Heart right ventricle (tissue), 16 donors: ENCODE measurements at regions not wholly inside any gene's neighbourhood (a gene's known extent, or its start where the extent isn't known, plus 50 kb on each side); places are given as distances from the start of the nearest gene placed in this dataset.

Experiments used
- ATAC-seq, 8 donors: fragments of 200-7000 bp; cut with Tn5 transposase; one replicate each; pipeline ENCODE4 v1.9.1; 2020; ENCODE audit warnings: mild to moderate bottlenecking in 8 of 8, moderate library complexity in 8 of 8, moderate number of reproducible peaks in 1 of 8
- DNase-seq, 2 donors: peaks; one replicate each; pipeline ENCODE4 v3.0.0-alpha.2; 2020
- H3K27ac ChIP-seq, 10 donors: fragments of 200-600 bp; sonication (generic) in 2 of 10; one replicate each; pipeline versions ENCODE4 v1.5.0 to v1.8.0; 2020 to 2022; ENCODE audit warnings: mild to moderate bottlenecking in 3 of 10
- H3K27me3 ChIP-seq, 7 donors: fragments of 200-600 bp; one replicate each; pipeline ENCODE4 v1.8.0; 2021 to 2022; ENCODE audit warnings: mild to moderate bottlenecking in 2 of 7
- H3K36me3 ChIP-seq, 9 donors: fragments of 200-600 bp; sonication (generic) in 1 of 9; one replicate each; pipeline versions ENCODE4 v1.5.0 to v1.8.0; 2020 to 2022; ENCODE audit warnings: mild to moderate bottlenecking in 2 of 9
- H3K4me1 ChIP-seq, 9 donors: fragments of 200-600 bp; sonication (generic) in 1 of 9; one replicate each; pipeline versions ENCODE4 v1.5.0 to v1.8.0; 2020 to 2022; ENCODE audit warnings: mild to moderate bottlenecking in 4 of 9
- H3K4me3 ChIP-seq, 10 donors: fragments of 200-600 bp; sonication (generic) in 2 of 10; one replicate each; pipeline versions ENCODE4 v1.5.0 to v1.8.0; 2020 to 2022; ENCODE audit warnings: mild to moderate bottlenecking in 7 of 10, moderate library complexity in 2 of 10
- H3K9me3 ChIP-seq, 11 donors: fragments of 200-600 bp in 10 of 11; sonication (generic) in 2 of 11; one replicate each; pipeline versions ENCODE4 v1.5.0 to v1.8.0; 2013 to 2022; ENCODE audit warnings: mild to moderate bottlenecking in 2 of 11, control low read depth in 1 of 11, moderate library complexity in 1 of 11
- WGBS, 2 donors: extraction: QIAGEN DNeasy Blood & Tissue Kit; methylation state at CpG; one replicate each; pipeline ENCODE4 v1.1.7; 2013; ENCODE audit warnings: inconsistent platforms in 1 of 2; 5-methylcytosine and 5-hydroxymethylcytosine counted together
- intact Hi-C, 10 donors: fragments of 100-400 bp; cut with DNase I; formaldehyde crosslinking; loops; one replicate each; pipeline versions ENCODE4 v1.11.1 to v1.14.2; 2022
- TF ChIP-seq, protein P1 (sequence below), 9 donors: fragments of 200-600 bp; sonication (generic) in 2 of 9; IDR thresholded peaks; one replicate each; pipeline versions ENCODE4 v1.5.0 to v1.8.0; 2021 to 2022; ENCODE audit warnings: antibody characterized with exemption in 9 of 9, mild to moderate bottlenecking in 5 of 9, moderate library complexity in 1 of 9
- donor health status: Arrhythmogenic right ventricular cardiomyopathy.
- donor health status: ischemic (EF 13 %, LVEDD 7.1; RV severe dilation, severe dysfunction).
- donor health status: healthy with polysubstance abuse.
- donor health status: DM: no; HTN: yes; CAD: no.
- donor health status: DM: no; HTN: no; CAD: no.
- donor health status: ischemic (EF 25% LVEDD 6.9; RV normal size, moderate dysfunction).
- donor health status: ischemic (EF 25% LVEDD 5.7; RV mildly dilated, moderate dysfunction).
- donor health status: healthy.
- donor health status: DM: yes; HTN: yes; CAD: no.
- donor health status: Ischemic cardiomyopathy.
- donor health status: ischemic (EF 35%, LVEDD 5.7; RV mildly dilated, moderate dysfunction).
- donor health status: nonischemic (EF 11% LVEDD 7.7; RV severe dilation, severe dysfunction).
- donor health status: DM: yes; HTN: yes; CAD: no.
- donor health status: PGD.
- donor health status: ischemic (EF 29% LVEDD 5.4; RV normal size, mild dysfunction).
- donor health status: nonischemic (EF 23%, LVEDD 6.1; RV moderate dilation, normal function).

DNA sequence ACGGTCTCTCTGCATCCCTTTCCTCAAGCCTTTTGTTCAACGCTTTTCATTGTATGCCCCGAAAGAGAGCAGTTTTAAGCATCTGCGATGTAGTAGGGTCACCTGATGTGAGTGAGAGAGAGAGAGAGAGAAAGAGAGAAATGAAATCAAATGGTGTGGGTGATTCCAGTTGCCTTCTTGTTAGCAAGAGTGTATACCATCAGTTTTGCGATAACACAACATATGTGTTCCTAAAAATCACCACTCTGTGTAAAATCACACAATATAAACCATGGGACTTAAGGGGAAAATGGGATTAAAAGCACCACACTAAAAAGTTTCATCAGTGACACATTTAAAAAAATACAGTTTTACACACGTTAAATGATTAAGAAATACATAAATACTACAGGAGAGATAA is 1102.7 kb upstream of the EEF2KMT start:
- Histone ChIP-seq H3K9me3 (peaks cover 0 to 9% (median 0%) of the 10 kb centered on the region in 11 donors), H3K27me3 (no peaks in the 10 kb centered on the region), H3K36me3 (no peaks in the 10 kb centered on the region), H3K27ac (no peak overlapping the region), H3K4me1 (no peaks in the 10 kb centered on the region), H3K4me3 (no peak overlapping the region)
- 82 to 86% methylated on average over 6 of the region's 6 CpGs for WGBS, 2 donors
- no peak for DNase-seq
- intact Hi-C loops: no loop called here
- no peak for ATAC-seq
- TF ChIP-seq, protein P1, sequence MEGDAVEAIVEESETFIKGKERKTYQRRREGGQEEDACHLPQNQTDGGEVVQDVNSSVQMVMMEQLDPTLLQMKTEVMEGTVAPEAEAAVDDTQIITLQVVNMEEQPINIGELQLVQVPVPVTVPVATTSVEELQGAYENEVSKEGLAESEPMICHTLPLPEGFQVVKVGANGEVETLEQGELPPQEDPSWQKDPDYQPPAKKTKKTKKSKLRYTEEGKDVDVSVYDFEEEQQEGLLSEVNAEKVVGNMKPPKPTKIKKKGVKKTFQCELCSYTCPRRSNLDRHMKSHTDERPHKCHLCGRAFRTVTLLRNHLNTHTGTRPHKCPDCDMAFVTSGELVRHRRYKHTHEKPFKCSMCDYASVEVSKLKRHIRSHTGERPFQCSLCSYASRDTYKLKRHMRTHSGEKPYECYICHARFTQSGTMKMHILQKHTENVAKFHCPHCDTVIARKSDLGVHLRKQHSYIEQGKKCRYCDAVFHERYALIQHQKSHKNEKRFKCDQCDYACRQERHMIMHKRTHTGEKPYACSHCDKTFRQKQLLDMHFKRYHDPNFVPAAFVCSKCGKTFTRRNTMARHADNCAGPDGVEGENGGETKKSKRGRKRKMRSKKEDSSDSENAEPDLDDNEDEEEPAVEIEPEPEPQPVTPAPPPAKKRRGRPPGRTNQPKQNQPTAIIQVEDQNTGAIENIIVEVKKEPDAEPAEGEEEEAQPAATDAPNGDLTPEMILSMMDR (IDR thresholded peaks at IDR 0.05): no peak

DNA sequence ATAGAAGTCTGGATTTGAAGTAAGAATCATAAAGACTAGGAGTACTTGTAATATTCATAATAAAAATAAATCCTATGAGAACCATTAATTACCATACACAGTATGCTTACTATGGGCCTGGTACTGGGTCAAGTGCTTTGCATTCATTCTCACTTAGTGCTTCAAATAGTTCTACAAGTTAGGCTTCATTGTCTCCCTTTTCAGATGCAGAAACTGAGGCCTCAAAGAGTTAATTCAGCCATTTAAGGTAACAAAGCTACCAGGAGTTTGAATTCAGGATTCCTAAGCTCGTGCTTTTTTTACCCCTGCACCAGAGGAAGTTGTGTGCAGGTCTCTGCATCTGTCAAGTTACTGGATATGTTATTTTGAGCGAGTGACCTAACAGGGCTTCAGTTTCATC is 1098.4 kb upstream of the EEF2KMT start:
- intact Hi-C loops: no loop called here
- no peak for ATAC-seq

DNA sequence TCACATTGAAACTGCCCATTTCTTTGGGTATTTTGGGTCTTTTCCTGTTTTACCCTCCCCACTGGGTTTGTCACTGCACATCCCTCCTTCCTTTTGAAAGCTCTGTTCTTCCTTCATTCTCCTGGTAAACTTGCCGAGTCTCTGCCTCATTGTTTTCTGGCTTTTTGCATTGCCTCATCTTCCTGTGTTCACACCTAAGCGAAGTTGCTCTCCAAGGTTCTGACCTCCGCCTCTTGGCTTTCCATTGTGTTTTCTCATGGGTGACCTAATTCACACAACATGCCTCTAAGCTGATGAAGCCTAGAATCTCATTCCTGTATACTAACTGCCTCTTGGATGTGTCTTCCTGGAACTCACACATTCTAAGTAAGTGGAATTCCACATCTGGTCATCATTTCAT is 1096.1 kb upstream of the EEF2KMT start:
- no peak for ATAC-seq
- H3K9me3 ChIP-seq: peaks cover 0 to 11% (median 0%) of the 10 kb centered on the region in 11 donors
- no peaks in the 10 kb centered on the region for H3K36me3 ChIP-seq
- TF ChIP-seq, protein P1 (IDR thresholded peaks at IDR 0.05): no peak
- H3K4me1 ChIP-seq: no peaks in the 10 kb centered on the region
- 19 to 25% methylated on average over 3 of the region's 3 CpGs for WGBS, 2 donors
- no peaks in the 10 kb centered on the region for H3K27me3 ChIP-seq
- no peak overlapping the region for H3K27ac ChIP-seq
- no peak for DNase-seq
- no peak overlapping the region for H3K4me3 ChIP-seq
- intact Hi-C loops: no loop called here

More for the DNA sequence above, 1098.4 kb upstream of the EEF2KMT start:
- Histone ChIP-seq H3K9me3 (peaks cover 0 to 11% (median 0%) of the 10 kb centered on the region in 11 donors), H3K36me3 (no peaks in the 10 kb centered on the region), H3K27ac (no peak overlapping the region), H3K4me3 (no peak overlapping the region), H3K4me1 (no peaks in the 10 kb centered on the region), H3K27me3 (no peaks in the 10 kb centered on the region)
- DNase-seq: no peak
- TF ChIP-seq, protein P1 (IDR thresholded peaks at IDR 0.05): no peak
- 8 to 16% methylated on average over 2 of the region's 2 CpGs for WGBS, 2 donors

DNA sequence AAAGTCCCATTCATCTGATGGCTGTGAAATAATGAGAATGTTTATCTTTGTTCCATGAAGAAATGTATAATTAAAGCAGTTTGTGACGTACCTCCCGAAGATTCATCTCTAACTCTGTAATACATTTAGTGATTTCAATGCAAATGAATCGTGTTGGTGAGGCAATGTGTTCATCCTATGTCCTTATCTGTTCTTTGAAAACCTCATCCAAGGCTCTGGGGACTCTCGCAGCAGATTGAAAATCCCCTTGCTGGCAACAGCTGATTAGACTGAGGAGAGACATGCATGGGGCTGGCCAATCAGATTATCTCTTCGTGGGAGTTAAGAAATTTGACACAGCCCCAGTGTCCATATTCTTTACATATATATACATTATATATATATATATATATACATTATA is 1095.4 kb upstream of the EEF2KMT start:
- no peaks in the 10 kb centered on the region for H3K36me3 ChIP-seq
- DNase-seq (no peak), ATAC-seq (no peak)
- no peaks in the 10 kb centered on the region for H3K4me1 ChIP-seq
- TF ChIP-seq, protein P1 (IDR thresholded peaks at IDR 0.05): no peak
- peaks cover 0 to 11% (median 0%) of the 10 kb centered on the region in 11 donors for H3K9me3 ChIP-seq
- no peak overlapping the region for H3K4me3 ChIP-seq
- WGBS, 2 donors: 59 to 62% methylated on average over 5 of the region's 5 CpGs
- intact Hi-C loops: no loop called here
- H3K27ac ChIP-seq: no peak overlapping the region
- no peaks in the 10 kb centered on the region for H3K27me3 ChIP-seq
